GM10266 (cell line): ENCODE measurements at regions not wholly inside any gene's neighbourhood (a gene's known extent, or its start where the extent isn't known, plus 50 kb on each side); places are given as distances from the start of the nearest gene placed in this dataset.
"Not testable (repeated sequence)": the region's sequence is repeated elsewhere in the genome, so short reads cannot be mapped to it uniquely, and the experiment has no call there.

Source experiments
- DNase-seq: peaks from one replicate; pipeline ENCODE4 v3.0.0; 2012; ENCODE audit errors: extremely low spot score
- TF ChIP-seq, protein P1 (sequence below): IDR thresholded peaks from 2 replicates; pipeline ENCODE4 v1.5.1; 2012; ENCODE audit warnings: mild to moderate bottlenecking, low read depth; ENCODE audit not compliant: control insufficient read depth, insufficient read depth; ENCODE audit errors: missing control alignments

DNA sequence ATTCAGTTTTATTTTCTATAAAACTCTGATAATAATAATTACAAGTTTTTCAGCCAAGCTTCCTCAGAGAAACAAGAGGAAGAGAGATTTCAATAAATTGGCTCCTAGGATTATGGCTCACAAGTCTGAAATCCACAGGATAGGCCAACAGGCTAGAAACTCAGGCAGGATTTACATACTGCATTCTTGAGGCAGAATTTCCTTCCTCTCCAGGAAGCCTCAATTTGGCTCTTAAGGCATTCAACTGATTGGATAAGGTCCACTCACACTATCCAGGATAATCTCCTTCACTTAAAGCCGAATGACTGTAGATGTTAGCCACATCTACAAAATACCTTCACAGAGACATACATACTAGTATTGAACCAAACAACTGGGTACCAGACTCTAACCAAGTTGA, 120.3 kb upstream of the FAT3 start:
- no peak for DNase-seq
- TF ChIP-seq, protein P1, sequence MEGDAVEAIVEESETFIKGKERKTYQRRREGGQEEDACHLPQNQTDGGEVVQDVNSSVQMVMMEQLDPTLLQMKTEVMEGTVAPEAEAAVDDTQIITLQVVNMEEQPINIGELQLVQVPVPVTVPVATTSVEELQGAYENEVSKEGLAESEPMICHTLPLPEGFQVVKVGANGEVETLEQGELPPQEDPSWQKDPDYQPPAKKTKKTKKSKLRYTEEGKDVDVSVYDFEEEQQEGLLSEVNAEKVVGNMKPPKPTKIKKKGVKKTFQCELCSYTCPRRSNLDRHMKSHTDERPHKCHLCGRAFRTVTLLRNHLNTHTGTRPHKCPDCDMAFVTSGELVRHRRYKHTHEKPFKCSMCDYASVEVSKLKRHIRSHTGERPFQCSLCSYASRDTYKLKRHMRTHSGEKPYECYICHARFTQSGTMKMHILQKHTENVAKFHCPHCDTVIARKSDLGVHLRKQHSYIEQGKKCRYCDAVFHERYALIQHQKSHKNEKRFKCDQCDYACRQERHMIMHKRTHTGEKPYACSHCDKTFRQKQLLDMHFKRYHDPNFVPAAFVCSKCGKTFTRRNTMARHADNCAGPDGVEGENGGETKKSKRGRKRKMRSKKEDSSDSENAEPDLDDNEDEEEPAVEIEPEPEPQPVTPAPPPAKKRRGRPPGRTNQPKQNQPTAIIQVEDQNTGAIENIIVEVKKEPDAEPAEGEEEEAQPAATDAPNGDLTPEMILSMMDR = no peak

DNA sequence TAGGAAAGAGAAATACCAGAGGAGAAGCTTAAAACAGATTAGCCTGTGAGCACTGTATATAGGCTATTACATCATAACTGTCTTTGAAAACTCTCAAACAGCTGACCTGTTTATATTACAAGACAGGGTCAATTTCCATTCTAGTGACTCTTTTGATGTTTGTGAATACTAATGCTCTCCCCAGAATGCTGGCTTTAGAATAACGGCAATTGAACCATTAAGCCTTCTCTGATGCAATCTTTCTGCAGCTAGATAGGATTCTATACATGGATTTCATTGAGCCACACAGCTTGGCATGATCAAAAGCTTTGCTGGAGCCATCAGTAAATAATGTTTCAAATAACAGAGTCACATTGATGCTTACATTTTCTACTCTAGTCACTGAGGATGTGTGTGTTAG, 122.7 kb upstream of the FAT3 start:
- TF ChIP-seq, protein P1 = no peak
- no peak for DNase-seq

DNA sequence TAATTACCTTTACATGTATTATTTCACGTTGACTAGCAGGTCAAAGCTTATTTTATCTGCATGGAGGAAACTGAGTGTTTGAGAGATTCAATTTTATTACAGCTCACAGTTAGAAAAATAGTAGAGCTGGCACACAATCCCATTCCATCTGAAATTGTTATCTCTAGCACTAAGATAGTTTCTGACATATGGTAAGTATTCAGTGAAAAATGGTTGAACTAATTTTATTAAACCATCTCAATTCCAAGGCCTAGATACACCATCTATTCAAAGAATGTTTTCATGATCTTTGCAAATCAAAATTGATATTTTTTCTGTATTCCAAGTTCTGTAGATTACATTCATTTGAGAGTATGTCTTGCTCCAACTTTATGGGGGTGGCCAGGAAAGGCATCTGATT, 125.4 kb upstream of the FAT3 start:
- TF ChIP-seq, protein P1 = no peak

DNA sequence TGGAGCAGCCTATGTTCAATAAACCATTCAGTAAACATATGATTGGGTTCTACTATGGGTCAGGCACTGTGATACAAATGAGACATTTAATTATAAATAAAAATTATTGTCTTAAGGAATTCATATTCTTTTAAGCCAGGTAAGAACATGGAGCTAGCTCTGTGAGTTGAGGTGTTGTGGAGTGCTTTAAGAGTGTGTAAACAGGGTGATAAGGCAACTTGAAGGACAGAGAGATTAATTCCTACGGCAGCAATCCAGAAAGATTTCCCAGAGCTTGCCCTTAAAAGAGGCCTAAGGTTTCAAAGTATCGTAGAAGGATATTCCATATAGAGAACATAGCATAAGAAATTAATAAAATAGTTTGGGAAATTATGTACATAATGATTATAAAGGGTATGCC, 126.4 kb upstream of the FAT3 start:
- DNase-seq = no peak
- TF ChIP-seq, protein P1 = no peak

More for the DNA sequence above, 125.4 kb upstream of the FAT3 start:
- no peak for DNase-seq

DNA sequence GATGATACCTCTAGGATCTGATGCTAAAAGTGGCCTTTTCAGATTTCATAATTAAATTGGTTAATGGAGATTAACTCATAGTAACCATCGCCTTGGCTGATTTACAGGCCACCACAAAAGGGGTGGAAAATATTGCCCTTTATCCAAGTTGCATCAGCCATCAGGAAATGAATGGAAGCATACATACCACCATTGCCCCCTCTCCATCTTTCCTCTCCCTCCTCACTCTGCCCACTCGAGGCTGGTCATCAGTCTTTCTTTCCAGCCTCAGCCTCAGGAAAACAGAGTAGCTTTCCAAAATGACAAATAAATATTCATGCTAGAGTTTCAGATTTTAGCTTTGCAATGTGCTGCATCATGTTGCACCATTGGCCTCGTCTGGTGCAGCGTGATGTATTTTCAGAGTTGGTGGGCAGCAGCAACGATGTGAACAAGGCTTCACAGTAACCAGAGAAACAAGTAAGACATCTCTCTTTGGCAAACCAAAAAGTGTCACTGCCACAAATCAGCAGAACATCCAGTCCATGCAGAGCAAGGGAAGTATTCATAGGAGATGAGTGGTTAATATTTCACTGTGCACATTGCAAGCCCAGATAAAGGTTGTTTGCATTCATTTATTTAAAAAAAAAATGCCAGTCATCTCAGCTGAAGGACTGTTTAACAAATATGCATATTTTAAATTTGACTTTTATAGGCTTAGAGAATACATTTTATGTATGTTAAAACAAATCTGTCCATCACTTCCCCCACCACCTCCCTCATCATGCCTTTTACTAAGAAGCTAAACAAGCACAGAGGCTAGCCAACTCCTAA, 136.7 kb upstream of the FAT3 start:
- DNase-seq = no peak
- TF ChIP-seq, protein P1 = no peak

DNA sequence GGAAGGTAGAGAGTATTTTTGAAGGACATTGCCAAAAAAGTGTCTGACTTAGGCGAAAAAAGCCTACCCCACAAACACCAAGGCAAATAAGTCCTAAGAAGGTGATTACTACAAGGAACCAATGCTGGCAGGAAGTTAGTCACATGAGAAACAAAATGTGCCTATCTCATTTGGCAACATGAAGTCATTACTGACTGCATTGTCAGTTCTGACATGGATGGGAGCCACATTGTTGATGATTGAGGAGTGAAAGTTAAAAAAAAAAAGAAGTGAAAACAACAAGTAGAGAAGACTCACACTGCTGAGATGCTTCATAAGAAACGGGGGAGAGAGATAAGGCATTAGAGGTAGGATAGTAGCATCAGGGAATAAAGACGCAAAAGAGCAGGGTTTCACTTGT, 141.5 kb upstream of the FAT3 start:
- TF ChIP-seq, protein P1 = no peak
- no peak for DNase-seq

DNA sequence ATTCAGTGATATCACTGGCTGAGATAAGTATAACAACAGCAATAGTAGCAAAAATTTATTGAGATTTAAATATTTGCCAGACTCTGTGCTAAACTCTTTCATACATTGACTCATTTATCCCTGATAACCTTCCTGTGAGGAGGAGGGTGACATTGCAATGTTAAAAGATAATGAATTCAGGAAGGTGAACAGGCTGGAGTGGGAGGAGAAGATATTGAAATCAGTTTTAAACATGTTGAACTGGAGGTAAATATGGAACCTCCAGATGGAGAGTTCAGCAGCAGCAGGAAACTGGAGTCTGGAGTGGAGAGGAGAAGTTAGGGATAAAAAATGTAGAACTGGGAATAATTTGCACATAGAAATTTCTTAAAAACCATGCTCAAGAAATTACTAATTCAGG, 142.0 kb upstream of the FAT3 start:
- DNase-seq = no peak
- TF ChIP-seq, protein P1 = no peak

DNA sequence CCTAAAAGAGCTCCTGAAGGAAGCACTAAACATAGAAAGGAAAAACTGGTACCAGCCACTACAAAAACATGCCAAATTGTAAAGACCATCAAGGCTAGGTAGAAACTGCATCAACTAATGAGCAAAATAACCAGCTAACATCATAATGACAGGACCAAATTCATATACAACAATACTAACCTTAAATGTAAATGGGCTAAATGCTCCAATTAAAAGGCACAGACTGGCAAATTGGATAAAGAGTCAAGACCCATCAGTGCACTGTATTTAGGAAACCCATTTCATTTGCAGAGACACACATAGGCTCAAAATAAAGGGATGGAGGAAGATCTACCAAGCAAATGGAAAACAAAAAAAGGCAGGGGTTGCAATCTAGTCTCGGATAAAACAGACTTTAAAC, 150.1 kb upstream of the FAT3 start:
- not testable (repeated sequence) for DNase-seq
